Body of pancreas (tissue), 4 donors: ENCODE measurements at regions not wholly inside any gene's neighbourhood (a gene's known extent, or its start where the extent isn't known, plus 50 kb on each side); places are given as distances from the start of the nearest gene placed in this dataset.

Source experiments
- CTCF ChIP-seq, 7 experiments: fragments of 450-650 bp in 4 of 7; fragments of 200-600 bp in 3 of 7; sonication (generic) in 3 of 7; IDR thresholded peaks; one replicate each; pipeline ENCODE4 v1.5.1; 2016 to 2019; ENCODE audit warnings: antibody characterized with exemption in 7 of 7
- POLR2A ChIP-seq, 3 donors: fragments of 450-650 bp; IDR thresholded peaks; one replicate each; pipeline ENCODE4 v1.6.1; 2016; ENCODE audit warnings: antibody characterized with exemption in 3 of 3, mild to moderate bottlenecking in 2 of 3

- TF ChIP-seq CTCF (IDR thresholded peaks at IDR 0.05) (no peak), POLR2A (IDR thresholded peaks at IDR 0.05) (no peak)
These were observed 201.4 kb downstream of the KIF26A start for GRCh38 chr14:104339829-104340228.
